Bronchial epithelial cell (primary cell): ENCODE measurements at regions not wholly inside any gene's neighbourhood (a gene's known extent, or its start where the extent isn't known, plus 50 kb on each side); places are given as distances from the start of the nearest gene placed in this dataset.

Experiments used
- DNase-seq: peaks from one replicate; pipeline ENCODE4 v3.0.0-alpha.2; 2010; ENCODE audit warnings: low read depth
- FAIRE-seq: peaks from 2 replicates; lab custom pipeline; 2011; peaks lifted over from hg19 to GRCh38; lab: Jason Lieb, UNC
- H3K27me3 ChIP-seq: 2 replicates; pipeline ENCODE4 v1.5.1; 2011; ENCODE audit warnings: low read length; ENCODE audit not compliant: control insufficient read depth, insufficient read depth
- H3K36me3 ChIP-seq: 2 replicates; pipeline ENCODE4 v1.5.1; 2011; ENCODE audit warnings: low read length; ENCODE audit not compliant: control insufficient read depth, insufficient read depth
- H3K4me3 ChIP-seq: 2 replicates; pipeline ENCODE4 v1.5.1; 2011; ENCODE audit warnings: mild to moderate bottlenecking, low read depth, low read length, control low read depth
- TF ChIP-seq, protein P1 (sequence below): IDR thresholded peaks from 2 replicates; pipeline ENCODE4 v1.5.1; 2011; ENCODE audit warnings: mild to moderate bottlenecking, moderate library complexity, low read length, control low read depth, inconsistent platforms; ENCODE audit not compliant: insufficient read depth, severe bottlenecking

DNA sequence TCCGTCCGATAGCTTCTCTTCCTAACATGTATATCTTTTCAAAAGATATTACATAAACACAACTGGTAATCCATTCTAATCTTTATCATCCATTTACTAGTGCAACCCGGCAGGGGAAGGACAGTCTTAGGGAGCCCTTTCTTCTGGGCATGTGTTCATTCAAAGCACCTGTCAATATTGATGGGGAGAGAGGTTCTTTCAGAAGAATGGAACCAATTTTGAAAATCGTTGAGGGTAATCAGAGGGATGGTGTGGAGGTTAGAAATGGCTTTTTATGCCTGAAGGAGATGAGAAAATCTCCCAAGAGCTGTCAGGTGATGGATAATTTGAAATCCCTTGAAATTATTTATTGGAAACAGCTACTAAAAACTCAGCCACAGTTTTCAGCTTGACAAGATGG lies 561.9 kb upstream of the DCC start:
- Histone ChIP-seq H3K36me3 (no peaks in the 10 kb centered on the region), H3K4me3 (no peak overlapping the region), H3K27me3 (no peaks in the 10 kb centered on the region)
- DNase-seq, result no peak
- no peak for FAIRE-seq
- TF ChIP-seq, protein P1, sequence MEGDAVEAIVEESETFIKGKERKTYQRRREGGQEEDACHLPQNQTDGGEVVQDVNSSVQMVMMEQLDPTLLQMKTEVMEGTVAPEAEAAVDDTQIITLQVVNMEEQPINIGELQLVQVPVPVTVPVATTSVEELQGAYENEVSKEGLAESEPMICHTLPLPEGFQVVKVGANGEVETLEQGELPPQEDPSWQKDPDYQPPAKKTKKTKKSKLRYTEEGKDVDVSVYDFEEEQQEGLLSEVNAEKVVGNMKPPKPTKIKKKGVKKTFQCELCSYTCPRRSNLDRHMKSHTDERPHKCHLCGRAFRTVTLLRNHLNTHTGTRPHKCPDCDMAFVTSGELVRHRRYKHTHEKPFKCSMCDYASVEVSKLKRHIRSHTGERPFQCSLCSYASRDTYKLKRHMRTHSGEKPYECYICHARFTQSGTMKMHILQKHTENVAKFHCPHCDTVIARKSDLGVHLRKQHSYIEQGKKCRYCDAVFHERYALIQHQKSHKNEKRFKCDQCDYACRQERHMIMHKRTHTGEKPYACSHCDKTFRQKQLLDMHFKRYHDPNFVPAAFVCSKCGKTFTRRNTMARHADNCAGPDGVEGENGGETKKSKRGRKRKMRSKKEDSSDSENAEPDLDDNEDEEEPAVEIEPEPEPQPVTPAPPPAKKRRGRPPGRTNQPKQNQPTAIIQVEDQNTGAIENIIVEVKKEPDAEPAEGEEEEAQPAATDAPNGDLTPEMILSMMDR, result no peak

DNA sequence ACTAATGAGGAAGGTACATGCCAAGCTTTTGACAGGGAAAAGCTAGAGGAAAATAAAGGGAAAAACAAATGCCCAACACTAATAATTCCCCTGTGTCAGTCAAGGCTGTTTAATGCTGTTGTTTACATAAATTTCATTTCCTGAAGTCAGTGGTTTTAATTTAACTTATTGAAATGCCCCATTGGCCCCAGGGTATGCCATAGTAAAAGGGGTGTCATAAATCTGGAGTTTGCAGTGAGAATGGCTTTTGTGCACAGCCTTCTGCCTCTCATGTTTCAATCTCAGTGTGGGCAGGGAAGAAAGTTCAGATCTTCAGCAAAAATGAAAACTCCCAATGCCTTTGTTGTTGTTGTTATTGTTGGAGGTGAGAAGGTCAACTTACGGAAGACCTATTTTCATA lies 550.1 kb upstream of the DCC start:
- no peak for FAIRE-seq
- Histone ChIP-seq H3K27me3 (no peaks in the 10 kb centered on the region), H3K36me3 (no peaks in the 10 kb centered on the region), H3K4me3 (no peak overlapping the region)
- TF ChIP-seq, protein P1, result no peak
- DNase-seq, result no peak

DNA sequence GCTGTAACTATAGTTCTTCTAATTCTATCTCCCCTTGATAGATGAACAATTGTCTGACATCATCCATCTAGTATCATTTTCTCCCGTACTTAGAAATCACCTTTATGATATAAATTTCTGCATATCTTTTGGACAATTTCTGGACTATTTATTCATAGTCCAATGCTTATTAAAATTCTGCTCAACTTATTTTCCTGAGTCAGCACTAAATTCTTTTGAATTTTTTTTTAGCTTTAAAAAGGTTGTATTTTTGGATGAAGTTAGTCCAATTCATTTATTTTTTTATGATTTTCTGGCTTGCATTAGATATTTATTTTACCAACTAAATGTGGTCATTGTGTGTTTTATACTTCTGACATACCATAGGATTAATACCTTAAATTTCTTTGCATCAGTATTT lies 538.5 kb upstream of the DCC start:
- DNase-seq (no peak), FAIRE-seq (no peak)
- TF ChIP-seq, protein P1, result no peak
- Histone ChIP-seq H3K27me3 (no peaks in the 10 kb centered on the region), H3K4me3 (no peak overlapping the region), H3K36me3 (no peaks in the 10 kb centered on the region)

DNA sequence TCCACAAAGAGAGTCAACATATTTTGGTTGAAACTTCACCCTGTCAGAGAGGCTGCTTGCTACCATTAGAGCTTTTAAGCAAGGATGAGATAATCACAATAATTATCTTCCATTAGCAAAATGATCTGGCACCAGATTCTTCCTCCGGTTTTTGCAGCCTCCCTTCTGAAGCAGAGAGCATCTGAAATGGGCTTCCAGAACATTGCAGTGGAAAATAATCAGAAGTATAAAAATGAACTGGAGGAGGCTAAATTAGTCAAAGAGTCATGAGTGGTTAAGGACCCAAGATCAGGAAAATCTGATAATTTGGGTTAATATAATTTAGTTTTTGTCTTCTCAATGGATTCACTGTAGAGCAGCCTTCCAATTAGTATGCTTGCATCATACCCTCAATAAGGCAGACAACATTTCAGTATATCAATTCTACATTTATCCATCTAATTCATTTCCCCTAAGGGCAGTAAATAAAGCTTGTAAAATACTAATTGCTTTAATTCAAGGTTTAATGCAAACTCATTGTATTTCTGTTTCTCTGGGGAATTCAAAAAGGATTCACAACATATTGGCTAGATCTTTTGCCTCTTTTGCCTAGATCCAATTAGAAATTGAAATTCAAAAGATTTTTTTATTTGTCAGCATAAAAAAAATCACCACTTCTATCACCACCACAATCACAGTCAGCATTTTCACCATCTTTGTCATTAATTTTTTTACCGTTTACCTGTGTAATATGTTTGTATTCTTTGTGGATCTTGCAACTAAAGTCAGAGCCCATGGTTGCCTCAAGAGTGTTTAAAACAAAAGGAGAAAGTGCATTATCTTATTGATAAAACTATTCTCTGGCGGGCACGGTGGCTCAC lies 537.2 kb upstream of the DCC start:
- H3K36me3 ChIP-seq, result no peaks in the 10 kb centered on the region
- DNase-seq, result no peak
- H3K27me3 ChIP-seq, result no peaks in the 10 kb centered on the region
- FAIRE-seq, result no peak
- H3K4me3 ChIP-seq, result no peak overlapping the region
- TF ChIP-seq, protein P1, result no peak

DNA sequence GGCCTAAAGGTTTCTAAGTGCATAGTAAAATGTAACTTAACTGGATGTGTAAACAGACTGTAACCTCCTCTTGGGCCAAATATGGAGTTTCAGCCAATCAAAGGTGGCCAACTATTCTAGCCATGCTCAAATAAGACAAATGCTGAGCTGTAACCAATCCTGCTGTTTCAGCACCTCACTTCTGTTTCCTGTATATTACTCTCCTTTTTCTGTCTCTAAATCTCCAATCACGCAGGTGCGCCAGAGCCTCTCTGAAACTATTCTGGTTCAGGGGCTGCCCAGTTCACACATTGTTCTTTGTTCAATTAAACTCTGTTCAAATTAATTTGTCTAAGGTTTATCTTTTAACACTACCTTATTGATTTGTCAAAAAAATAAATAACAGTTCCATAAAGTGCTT lies 532.7 kb upstream of the DCC start:
- H3K27me3 ChIP-seq, result no peaks in the 10 kb centered on the region
- no peak for DNase-seq
- no peak for FAIRE-seq
- no peaks in the 10 kb centered on the region for H3K36me3 ChIP-seq
- H3K4me3 ChIP-seq, result no peak overlapping the region
- TF ChIP-seq, protein P1, result no peak
